SK-N-SH (cell line): ENCODE measurements at regions not wholly inside any gene's neighbourhood (a gene's known extent, or its start where the extent isn't known, plus 50 kb on each side); places are given as distances from the start of the nearest gene placed in this dataset.

ENCODE experiments used
- CTCF ChIA-PET: fragments of 300-600, 350-600 bp; formaldehyde crosslinking; extraction: SDS; loops from one replicate; lab custom pipeline; 2021; lab: Yijun Ruan, JAX
- POLR2A ChIA-PET: fragments of 350-600 bp; sonication (Branson Sonifier 250); formaldehyde crosslinking; extraction: SDS; loops from one replicate; lab custom pipeline; 2020; ENCODE audit warnings: antibody characterized with exemption, inconsistent platforms; lab: Yijun Ruan, JAX
- DNase-seq: peaks from one replicate; pipeline ENCODE4 v3.0.0; 2012
- H2AFZ ChIP-seq: fragments of 200-600 bp; sonication (generic); 2 replicates; pipeline ENCODE4 v1.8.1; 2016; ENCODE audit warnings: antibody characterized with exemption, mild to moderate bottlenecking, low read depth
- H3F3A ChIP-seq: fragments of 200-600 bp; sonication (generic); replicated peaks from 2 replicates; pipeline ENCODE3; 2016; ENCODE audit warnings: antibody characterized with exemption, mild to moderate bottlenecking; ENCODE audit not compliant: insufficient read depth
- H3K27ac ChIP-seq, 2 experiments: fragments of 200-500 bp in 1 of 2; fragments of 200-600 bp in 1 of 2; sonication (Bioruptor generic) in 1 of 2; sonication (generic), shearing (Covaris generic) in 1 of 2; 2 replicates each; pipeline versions ENCODE4 v1.5.1 to v1.6.1; 2014 to 2016; ENCODE audit warnings: low read depth in 2 of 2, inconsistent platforms in 1 of 2, low read length in 1 of 2, mild to moderate bottlenecking in 1 of 2, mixed read lengths in 1 of 2
- H3K27me3 ChIP-seq: fragments of 200-600 bp; sonication (generic), shearing (Covaris generic); 2 replicates; pipeline ENCODE4 v1.6.1; 2016; ENCODE audit warnings: mixed run types; ENCODE audit not compliant: insufficient read depth
- H3K36me3 ChIP-seq, 2 experiments: fragments of 200-500 bp in 1 of 2; fragments of 200-600 bp in 1 of 2; sonication (Bioruptor generic) in 1 of 2; sonication (generic) in 1 of 2; replicated peaks in 1 of 2; 2 replicates each; pipeline versions ENCODE3 to v1.5.1; 2014 to 2016; ENCODE audit warnings: low read length in 1 of 2, mild to moderate bottlenecking in 1 of 2; ENCODE audit not compliant: insufficient read depth in 2 of 2, control insufficient read depth in 1 of 2
- H3K4me1 ChIP-seq, 2 experiments: fragments of 200-500 bp in 1 of 2; fragments of 200-600 bp in 1 of 2; sonication (Bioruptor generic) in 1 of 2; sonication (generic), shearing (Covaris generic) in 1 of 2; 2 replicates each; pipeline versions ENCODE4 v1.5.1 to v1.6.1; 2014 to 2016; ENCODE audit warnings: low read depth in 1 of 2, low read length in 1 of 2, mixed run types in 1 of 2; ENCODE audit not compliant: insufficient read depth in 2 of 2, control insufficient read depth in 1 of 2
- H3K4me2 ChIP-seq: fragments of 200-600 bp; sonication (generic), shearing (Covaris generic); 2 replicates; pipeline ENCODE4 v1.6.1; 2017; ENCODE audit warnings: mixed run types
- H3K4me3 ChIP-seq, 2 experiments: fragments of 200-500 bp in 1 of 2; fragments of 200-600 bp in 1 of 2; sonication (Bioruptor generic) in 1 of 2; sonication (generic), shearing (Covaris generic) in 1 of 2; 2 replicates each; pipeline versions ENCODE4 v1.5.1 to v1.8.1; 2014 to 2016; ENCODE audit warnings: low read depth in 2 of 2, inconsistent platforms in 1 of 2, low read length in 1 of 2, mild to moderate bottlenecking in 1 of 2, mixed read lengths in 1 of 2, moderate library complexity in 1 of 2
- H3K79me2 ChIP-seq: fragments of 200-600 bp; sonication (generic); 2 replicates; pipeline ENCODE4 v1.8.1; 2017; ENCODE audit warnings: mild to moderate bottlenecking; ENCODE audit not compliant: insufficient read depth
- H3K9ac ChIP-seq: fragments of 200-600 bp; sonication (generic); 2 replicates; pipeline ENCODE4 v1.6.1; 2017; ENCODE audit warnings: mixed run types
- H3K9me2 ChIP-seq: fragments of 200-600 bp; sonication (generic); 2 replicates; pipeline ENCODE4 v1.6.1; 2017; ENCODE audit warnings: mixed run types
- H3K9me3 ChIP-seq: fragments of 200-600 bp; sonication (generic); 2 replicates; pipeline ENCODE4 v1.6.1; 2017; ENCODE audit warnings: mixed run types, mild to moderate bottlenecking, moderate library complexity
- H4K20me1 ChIP-seq: fragments of 200-600 bp; sonication (generic); 2 replicates; pipeline ENCODE4 v1.6.1; 2017; ENCODE audit warnings: mild to moderate bottlenecking, mixed run types; ENCODE audit not compliant: insufficient read depth
- CHD2 ChIP-seq: fragments of 150-350 bp; IDR thresholded peaks from 2 replicates; pipeline ENCODE4 v1.6.1; 2018; ENCODE audit warnings: low read length; ENCODE audit not compliant: partially characterized antibody
- EP300 ChIP-seq, 2 experiments: IDR thresholded peaks; 2 replicates each; pipeline versions ENCODE4 v1.4.0 to v1.6.1; 2012; ENCODE audit warnings: borderline replicate concordance in 1 of 2, low read depth in 1 of 2, low read length in 1 of 2
- EZH2phosphoT487 ChIP-seq: fragments of 200-600 bp; sonication (generic); IDR thresholded peaks from 2 replicates; pipeline ENCODE4 v1.6.1; 2017; ENCODE audit warnings: low read depth, mixed run types, mild to moderate bottlenecking, antibody characterized with exemption, moderate library complexity, borderline replicate concordance
- FOSL2 ChIP-seq: IDR thresholded peaks from 2 replicates; pipeline ENCODE4 v1.4.0; 2012; ENCODE audit warnings: low read depth, mild to moderate bottlenecking, moderate library complexity, borderline replicate concordance
- FOXJ3 ChIP-seq: sonication (generic); formaldehyde crosslinking; IDR thresholded peaks from 2 replicates; pipeline ENCODE4 v1.5.1; 2020; ENCODE audit warnings: mild to moderate bottlenecking, missing genetic modification reagents
- FOXM1 ChIP-seq: IDR thresholded peaks from 2 replicates; pipeline ENCODE4 v1.4.0; 2012; ENCODE audit warnings: low read depth, mild to moderate bottlenecking
- GABPA ChIP-seq: IDR thresholded peaks from 2 replicates; pipeline ENCODE4 v1.4.0; 2012; ENCODE audit warnings: low read depth, mild to moderate bottlenecking
- JUND ChIP-seq: IDR thresholded peaks from 2 replicates; pipeline ENCODE4 v1.4.0; 2012
- MEF2A ChIP-seq: IDR thresholded peaks from 2 replicates; pipeline ENCODE4 v1.4.0; 2012; ENCODE audit warnings: low read depth, borderline replicate concordance
- MXI1 ChIP-seq: IDR thresholded peaks from 2 replicates; pipeline ENCODE4 v1.6.1; 2012; ENCODE audit warnings: mild to moderate bottlenecking, low read depth, low read length, improper control_type of control experiment
- NFIC ChIP-seq: IDR thresholded peaks from 2 replicates; pipeline ENCODE4 v1.4.0; 2012; ENCODE audit warnings: borderline replicate concordance
- RAD21 ChIP-seq: IDR thresholded peaks from 2 replicates; pipeline ENCODE4 v1.6.1; 2012; ENCODE audit warnings: mild to moderate bottlenecking, low read length
- RCOR1 ChIP-seq: fragments of 150-350 bp; IDR thresholded peaks from 2 replicates; pipeline ENCODE4 v1.6.1; 2017; ENCODE audit warnings: antibody characterized with exemption, low read length
- RXRA ChIP-seq: IDR thresholded peaks from 2 replicates; pipeline ENCODE4 v1.4.0; 2012; ENCODE audit warnings: low read depth, mild to moderate bottlenecking, borderline replicate concordance
- SIN3A ChIP-seq: IDR thresholded peaks from 2 replicates; pipeline ENCODE4 v1.6.1; 2012; ENCODE audit warnings: low read depth, mild to moderate bottlenecking, low read length, moderate library complexity, borderline replicate concordance
- SMC3 ChIP-seq: IDR thresholded peaks from 2 replicates; pipeline ENCODE4 v1.6.1; 2012; ENCODE audit warnings: low read depth, low read length, improper control_type of control experiment
- TAF1 ChIP-seq: IDR thresholded peaks from 2 replicates; pipeline ENCODE4 v1.6.1; 2012; ENCODE audit warnings: low read depth, mild to moderate bottlenecking, low read length, moderate library complexity, borderline replicate concordance
- TCF12 ChIP-seq: IDR thresholded peaks from 2 replicates; pipeline ENCODE4 v1.4.0; 2012
- TEAD4 ChIP-seq: IDR thresholded peaks from 2 replicates; pipeline ENCODE4 v1.4.0; 2012; ENCODE audit warnings: mild to moderate bottlenecking, borderline replicate concordance; ENCODE audit not compliant: insufficient read depth
- YY1 ChIP-seq: IDR thresholded peaks from 2 replicates; pipeline ENCODE4 v1.4.0; 2012; ENCODE audit warnings: low read depth, mild to moderate bottlenecking
- WGBS: methylation state at CpG from one replicate; pipeline ENCODE4 v1.1.6; 2017; ENCODE audit warnings: low lambda C conversion rate; 5-methylcytosine and 5-hydroxymethylcytosine counted together
- TF ChIP-seq, protein P1 (sequence below): fragments of 200-600 bp; sonication (generic); IDR thresholded peaks from 2 replicates; pipeline ENCODE4 v1.6.1; 2017; ENCODE audit warnings: antibody characterized with exemption, mild to moderate bottlenecking, moderate library complexity
- TF ChIP-seq, protein P2 (sequence below): fragments of 150-350 bp; IDR thresholded peaks from 2 replicates; pipeline ENCODE4 v1.6.1; 2016; ENCODE audit warnings: mild to moderate bottlenecking, low read depth, low read length
- TF ChIP-seq, protein P3 (sequence below): IDR thresholded peaks from 2 replicates; pipeline ENCODE4 v1.4.0; 2012; ENCODE audit warnings: low read depth, borderline replicate concordance
- TF ChIP-seq, protein P4 (sequence below): IDR thresholded peaks from 2 replicates; pipeline ENCODE4; 2012
- TF ChIP-seq, protein P5 (sequence below): IDR thresholded peaks from 2 replicates; pipeline ENCODE4 v1.4.0; 2012; ENCODE audit warnings: low read depth, borderline replicate concordance
- TF ChIP-seq, protein P6 (sequence below): IDR thresholded peaks from 2 replicates; pipeline ENCODE4 v1.4.0; 2012; ENCODE audit warnings: low read depth

- Histone ChIP-seq H3K9ac (no peak overlapping the region), H3K27me3 (no peaks in the 10 kb centered on the region), H3F3A (no peaks in the 10 kb centered on the region), H2AFZ (no peak overlapping the region), H3K79me2 (no peaks in the 10 kb centered on the region), H3K36me3 (no peaks in the 10 kb centered on the region), H3K9me2 (no peaks in the 10 kb centered on the region), H3K4me2 (no peak overlapping the region), H3K9me3 (no peaks in the 10 kb centered on the region), H3K27ac (peak overlapping the region in 1 of 2 experiments; percentile 94; a peak in 2 of 4 replicates), H3K4me1 (peaks cover 0 to 3% of the 10 kb centered on the region in 2 experiments; a peak in 2 of 4 replicates), H4K20me1 (no peaks in the 10 kb centered on the region), H3K4me3 (no peak overlapping the region)
- ChIA-PET CTCF (interaction anchor here (1.2 to 1.5 kb wide), 4 partner anchors 9 to 787 kb away, joined by 3 to 8 read pairs (median 4); no protein-coding TSS in a partner anchor), POLR2A (no interaction called here)
- WGBS: 6% methylated on average over 6 of the region's 6 CpGs
- DNase-seq: peak; percentile 46
- no peak for TF ChIP-seq GABPA
- peak; percentile 34 for TF ChIP-seq RAD21
- TF ChIP-seq, protein P1, sequence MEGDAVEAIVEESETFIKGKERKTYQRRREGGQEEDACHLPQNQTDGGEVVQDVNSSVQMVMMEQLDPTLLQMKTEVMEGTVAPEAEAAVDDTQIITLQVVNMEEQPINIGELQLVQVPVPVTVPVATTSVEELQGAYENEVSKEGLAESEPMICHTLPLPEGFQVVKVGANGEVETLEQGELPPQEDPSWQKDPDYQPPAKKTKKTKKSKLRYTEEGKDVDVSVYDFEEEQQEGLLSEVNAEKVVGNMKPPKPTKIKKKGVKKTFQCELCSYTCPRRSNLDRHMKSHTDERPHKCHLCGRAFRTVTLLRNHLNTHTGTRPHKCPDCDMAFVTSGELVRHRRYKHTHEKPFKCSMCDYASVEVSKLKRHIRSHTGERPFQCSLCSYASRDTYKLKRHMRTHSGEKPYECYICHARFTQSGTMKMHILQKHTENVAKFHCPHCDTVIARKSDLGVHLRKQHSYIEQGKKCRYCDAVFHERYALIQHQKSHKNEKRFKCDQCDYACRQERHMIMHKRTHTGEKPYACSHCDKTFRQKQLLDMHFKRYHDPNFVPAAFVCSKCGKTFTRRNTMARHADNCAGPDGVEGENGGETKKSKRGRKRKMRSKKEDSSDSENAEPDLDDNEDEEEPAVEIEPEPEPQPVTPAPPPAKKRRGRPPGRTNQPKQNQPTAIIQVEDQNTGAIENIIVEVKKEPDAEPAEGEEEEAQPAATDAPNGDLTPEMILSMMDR: no peak
- TF ChIP-seq, protein P2, sequence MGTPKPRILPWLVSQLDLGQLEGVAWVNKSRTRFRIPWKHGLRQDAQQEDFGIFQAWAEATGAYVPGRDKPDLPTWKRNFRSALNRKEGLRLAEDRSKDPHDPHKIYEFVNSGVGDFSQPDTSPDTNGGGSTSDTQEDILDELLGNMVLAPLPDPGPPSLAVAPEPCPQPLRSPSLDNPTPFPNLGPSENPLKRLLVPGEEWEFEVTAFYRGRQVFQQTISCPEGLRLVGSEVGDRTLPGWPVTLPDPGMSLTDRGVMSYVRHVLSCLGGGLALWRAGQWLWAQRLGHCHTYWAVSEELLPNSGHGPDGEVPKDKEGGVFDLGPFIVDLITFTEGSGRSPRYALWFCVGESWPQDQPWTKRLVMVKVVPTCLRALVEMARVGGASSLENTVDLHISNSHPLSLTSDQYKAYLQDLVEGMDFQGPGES: no peak
- peak; percentile 90 for TF ChIP-seq MXI1
- TF ChIP-seq RCOR1: peak; percentile 94
- peak; percentile 99 for TF ChIP-seq FOXJ3 (CRISPR knock-in tag)
- peak; percentile 26; the same call in 1 of the 2 replicates for TF ChIP-seq NFIC
- peak in 1 of 2 experiments; percentile 99; a peak in 2 of 4 replicates for TF ChIP-seq EP300 (IDR thresholded peaks at IDR 0.05; ENCODE audit: borderline replicate concordance in 1 of 2, low read depth in 1 of 2, low read length in 1 of 2)
- TF ChIP-seq, protein P3, sequence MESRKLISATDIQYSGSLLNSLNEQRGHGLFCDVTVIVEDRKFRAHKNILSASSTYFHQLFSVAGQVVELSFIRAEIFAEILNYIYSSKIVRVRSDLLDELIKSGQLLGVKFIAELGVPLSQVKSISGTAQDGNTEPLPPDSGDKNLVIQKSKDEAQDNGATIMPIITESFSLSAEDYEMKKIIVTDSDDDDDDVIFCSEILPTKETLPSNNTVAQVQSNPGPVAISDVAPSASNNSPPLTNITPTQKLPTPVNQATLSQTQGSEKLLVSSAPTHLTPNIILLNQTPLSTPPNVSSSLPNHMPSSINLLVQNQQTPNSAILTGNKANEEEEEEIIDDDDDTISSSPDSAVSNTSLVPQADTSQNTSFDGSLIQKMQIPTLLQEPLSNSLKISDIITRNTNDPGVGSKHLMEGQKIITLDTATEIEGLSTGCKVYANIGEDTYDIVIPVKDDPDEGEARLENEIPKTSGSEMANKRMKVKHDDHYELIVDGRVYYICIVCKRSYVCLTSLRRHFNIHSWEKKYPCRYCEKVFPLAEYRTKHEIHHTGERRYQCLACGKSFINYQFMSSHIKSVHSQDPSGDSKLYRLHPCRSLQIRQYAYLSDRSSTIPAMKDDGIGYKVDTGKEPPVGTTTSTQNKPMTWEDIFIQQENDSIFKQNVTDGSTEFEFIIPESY: no peak
- TF ChIP-seq CHD2: peak; percentile 90
- TF ChIP-seq, protein P4, sequence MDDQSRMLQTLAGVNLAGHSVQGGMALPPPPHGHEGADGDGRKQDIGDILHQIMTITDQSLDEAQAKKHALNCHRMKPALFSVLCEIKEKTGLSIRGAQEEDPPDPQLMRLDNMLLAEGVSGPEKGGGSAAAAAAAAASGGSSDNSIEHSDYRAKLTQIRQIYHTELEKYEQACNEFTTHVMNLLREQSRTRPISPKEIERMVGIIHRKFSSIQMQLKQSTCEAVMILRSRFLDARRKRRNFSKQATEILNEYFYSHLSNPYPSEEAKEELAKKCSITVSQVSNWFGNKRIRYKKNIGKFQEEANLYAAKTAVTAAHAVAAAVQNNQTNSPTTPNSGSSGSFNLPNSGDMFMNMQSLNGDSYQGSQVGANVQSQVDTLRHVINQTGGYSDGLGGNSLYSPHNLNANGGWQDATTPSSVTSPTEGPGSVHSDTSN: peak; percentile 45
- 0 out of 2 replicates have a peak, but pooled peaks have one; percentile 27 for TF ChIP-seq TEAD4
- TF ChIP-seq EZH2phosphoT487: no peak
- TF ChIP-seq TAF1: no peak
- TF ChIP-seq, protein P5, sequence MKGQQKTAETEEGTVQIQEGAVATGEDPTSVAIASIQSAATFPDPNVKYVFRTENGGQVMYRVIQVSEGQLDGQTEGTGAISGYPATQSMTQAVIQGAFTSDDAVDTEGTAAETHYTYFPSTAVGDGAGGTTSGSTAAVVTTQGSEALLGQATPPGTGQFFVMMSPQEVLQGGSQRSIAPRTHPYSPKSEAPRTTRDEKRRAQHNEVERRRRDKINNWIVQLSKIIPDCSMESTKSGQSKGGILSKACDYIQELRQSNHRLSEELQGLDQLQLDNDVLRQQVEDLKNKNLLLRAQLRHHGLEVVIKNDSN: no peak
- TF ChIP-seq JUND: 0 out of 2 replicates have a peak, but pooled peaks have one; percentile 9
- TF ChIP-seq SMC3: no peak
- no peak for TF ChIP-seq FOXM1
- TF ChIP-seq, protein P6, sequence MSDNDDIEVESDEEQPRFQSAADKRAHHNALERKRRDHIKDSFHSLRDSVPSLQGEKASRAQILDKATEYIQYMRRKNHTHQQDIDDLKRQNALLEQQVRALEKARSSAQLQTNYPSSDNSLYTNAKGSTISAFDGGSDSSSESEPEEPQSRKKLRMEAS: no peak
- peak; percentile 62 for TF ChIP-seq TCF12
- TF ChIP-seq RXRA: no peak
- TF ChIP-seq MEF2A: no peak
- TF ChIP-seq SIN3A: no peak
- TF ChIP-seq FOSL2: no peak
- no peak for TF ChIP-seq YY1
These were observed 389.3 kb upstream of the DMAC1 start for GRCh38 chr9:8188723-8189407.
